T-helper 2 cell (primary cell): ENCODE measurements at regions not wholly inside any gene's neighbourhood (a gene's known extent, or its start where the extent isn't known, plus 50 kb on each side); places are given as distances from the start of the nearest gene placed in this dataset.

ENCODE experiments used
- DNase-seq, 5 experiments: peaks; one replicate each; pipeline versions ENCODE4 v3.0.0 to v3.0.0-alpha.2; 2012 to 2022

GRCh38 chr17:22453181-22453580 is 760.9 kb downstream of the KCNJ18 start:
- no peak for DNase-seq

- DNase-seq = no peak
Measured at GRCh38 chr17:22454070-22454999, 762.0 kb downstream of the KCNJ18 start.

GRCh38 chr17:22459331-22459952 is 767.1 kb downstream of the KCNJ18 start:
- DNase-seq = no peak

GRCh38 chr17:22459953-22460350 is 767.6 kb downstream of the KCNJ18 start:
- DNase-seq = no peak

- DNase-seq = no peak
Measured at GRCh38 chr17:22460461-22461063, 768.2 kb downstream of the KCNJ18 start.

GRCh38 chr17:22461460-22462145 is 769.3 kb downstream of the KCNJ18 start:
- no peak for DNase-seq

- no peak for DNase-seq
Measured at GRCh38 chr17:22462461-22462860, 770.1 kb downstream of the KCNJ18 start.

- no peak for DNase-seq
Measured at GRCh38 chr17:22463110-22463850, 771.0 kb downstream of the KCNJ18 start.

GRCh38 chr17:22464041-22464440 is 771.7 kb downstream of the KCNJ18 start:
- DNase-seq = no peak

- no peak for DNase-seq
Measured at GRCh38 chr17:22467720-22468119, 775.4 kb downstream of the KCNJ18 start.

GRCh38 chr17:22469101-22469880 is 777.0 kb downstream of the KCNJ18 start:
- no peak for DNase-seq

- DNase-seq = no peak
Measured at GRCh38 chr17:22469941-22470340, 777.6 kb downstream of the KCNJ18 start.

- no peak for DNase-seq
Measured at GRCh38 chr17:22470411-22471175, 778.3 kb downstream of the KCNJ18 start.

- DNase-seq = no peak
Measured at GRCh38 chr17:22484826-22485225, 792.5 kb downstream of the KCNJ18 start.

GRCh38 chr17:22490399-22490798 is 798.1 kb downstream of the KCNJ18 start:
- no peak for DNase-seq

GRCh38 chr17:22492331-22492730 is 800.0 kb downstream of the KCNJ18 start:
- no peak for DNase-seq

- no peak for DNase-seq
Measured at GRCh38 chr17:22496450-22496849, 804.1 kb downstream of the KCNJ18 start.

GRCh38 chr17:22503322-22503899 is 811.1 kb downstream of the KCNJ18 start:
- no peak for DNase-seq

- no peak for DNase-seq
Measured at GRCh38 chr17:22505660-22506059, 813.3 kb downstream of the KCNJ18 start.

- no peak for DNase-seq
Measured at GRCh38 chr17:22506231-22506630, 813.9 kb downstream of the KCNJ18 start.
